Neural progenitor cell (in vitro differentiated cells): ENCODE measurements at regions not wholly inside any gene's neighbourhood (a gene's known extent, or its start where the extent isn't known, plus 50 kb on each side); places are given as distances from the start of the nearest gene placed in this dataset.

ENCODE experiments used
- DNase-seq: peaks from one replicate; pipeline ENCODE4 v3.0.0-alpha.2; 2016; ENCODE audit warnings: low spot score
- H2AFZ ChIP-seq: fragments of 200-600 bp; sonication (generic); replicated peaks from 2 replicates; pipeline ENCODE4 v1.6.1; 2016; ENCODE audit warnings: antibody characterized with exemption
- H3F3A ChIP-seq: fragments of 200-600 bp; sonication (generic); 2 replicates; pipeline ENCODE4 v1.6.1; 2016; ENCODE audit warnings: antibody characterized with exemption, low read depth
- H3K27ac ChIP-seq: fragments of 200-600 bp; sonication (generic); 2 replicates; pipeline ENCODE4 v1.5.1; 2016; ENCODE audit warnings: mild to moderate bottlenecking
- H3K27me3 ChIP-seq: fragments of 200-600 bp; sonication (generic); 2 replicates; pipeline ENCODE4 v1.6.1; 2016; ENCODE audit warnings: mild to moderate bottlenecking, moderate library complexity
- H3K36me3 ChIP-seq: fragments of 200-600 bp; sonication (generic); 2 replicates; pipeline ENCODE4 v1.5.1; 2016
- H3K4me1 ChIP-seq: fragments of 200-600 bp; sonication (generic); 2 replicates; pipeline ENCODE4 v1.6.1; 2016; ENCODE audit warnings: mixed run types
- H3K4me2 ChIP-seq: fragments of 200-600 bp; sonication (generic); 2 replicates; pipeline ENCODE4 v1.6.1; 2016
- H3K4me3 ChIP-seq: fragments of 200-600 bp; sonication (generic); 2 replicates; pipeline ENCODE4 v1.5.1; 2016
- H3K79me2 ChIP-seq: fragments of 200-600 bp; sonication (generic); 2 replicates; pipeline ENCODE4 v1.6.1; 2016; ENCODE audit warnings: low read depth
- H3K9ac ChIP-seq: fragments of 200-600 bp; sonication (generic); 2 replicates; pipeline ENCODE4 v1.6.1; 2016
- H3K9me3 ChIP-seq: fragments of 200-600 bp; sonication (generic); 2 replicates; pipeline ENCODE4 v1.5.1; 2016; ENCODE audit warnings: low read depth
- H4K20me1 ChIP-seq: fragments of 200-600 bp; sonication (generic); 2 replicates; pipeline ENCODE4 v1.6.1; 2016; ENCODE audit warnings: low read depth
- H3K27ac Mint-ChIP-seq: 3 replicates; pipeline ENCODE4 v1.8.0; 2021; ENCODE audit warnings: mixed read lengths
- H3K27me3 Mint-ChIP-seq: 2 replicates; pipeline ENCODE4 v1.8.0; 2022; ENCODE audit warnings: low read depth, mild to moderate bottlenecking, inconsistent platforms, moderate library complexity, mixed read lengths; ENCODE audit not compliant: insufficient read depth
- H3K36me3 Mint-ChIP-seq: 3 replicates; pipeline ENCODE4 v1.8.0; 2021; ENCODE audit warnings: mixed read lengths
- H3K4me1 Mint-ChIP-seq: 3 replicates; pipeline ENCODE4 v1.8.0; 2021; ENCODE audit warnings: mixed read lengths
- H3K4me3 Mint-ChIP-seq: 3 replicates; pipeline ENCODE4 v1.8.0; 2021; ENCODE audit warnings: mild to moderate bottlenecking, moderate library complexity, mixed read lengths
- H3K9me3 Mint-ChIP-seq: 3 replicates; pipeline ENCODE4 v1.8.0; 2020; ENCODE audit warnings: mixed read lengths
- CTCF ChIP-seq: fragments of 200-600 bp; sonication (generic); IDR thresholded peaks from 2 replicates; pipeline ENCODE4 v1.5.1; 2017; ENCODE audit warnings: antibody characterized with exemption, mild to moderate bottlenecking
- EZH2 ChIP-seq: fragments of 200-600 bp; sonication (generic); IDR thresholded peaks from 2 replicates; pipeline ENCODE4 v1.6.1; 2017; ENCODE audit warnings: antibody characterized with exemption, mild to moderate bottlenecking, moderate library complexity
- EZH2phosphoT487 ChIP-seq: fragments of 200-600 bp; sonication (generic); IDR thresholded peaks from 2 replicates; pipeline ENCODE4 v1.6.1; 2017; ENCODE audit warnings: antibody characterized with exemption

GRCh38 chr2:217634871-217635270 is 367.9 kb downstream of the TNS1 start:
- Mint-ChIP-seq H3K36me3 (no peaks in the 10 kb centered on the region), H3K4me1 (peaks cover 46% of the 10 kb centered on the region), H3K27ac (no peak overlapping the region), H3K27me3 (peaks cover 6% of the 10 kb centered on the region), H3K9me3 (no peaks in the 10 kb centered on the region), H3K4me3 (no peak overlapping the region)
- Histone ChIP-seq H2AFZ (no peak overlapping the region), H3K36me3 (no peaks in the 10 kb centered on the region), H3K4me1 (peaks cover 21% of the 10 kb centered on the region), H3F3A (no peaks in the 10 kb centered on the region), H3K4me2 (no peak overlapping the region), H3K9ac (no peak overlapping the region), H3K27ac (no peak overlapping the region), H3K4me3 (no peak overlapping the region), H3K9me3 (no peaks in the 10 kb centered on the region), H3K79me2 (no peaks in the 10 kb centered on the region), H3K27me3 (no peaks in the 10 kb centered on the region), H4K20me1 (no peaks in the 10 kb centered on the region)
- DNase-seq: no peak
- TF ChIP-seq CTCF (no peak), EZH2 (no peak), EZH2phosphoT487 (no peak)

GRCh38 chr2:217632043-217632442 is 370.8 kb downstream of the TNS1 start:
- Histone ChIP-seq H3K27ac (no peak overlapping the region), H3F3A (no peaks in the 10 kb centered on the region), H3K4me2 (no peak overlapping the region), H4K20me1 (no peaks in the 10 kb centered on the region), H2AFZ (no peak overlapping the region), H3K4me3 (no peak overlapping the region), H3K27me3 (no peaks in the 10 kb centered on the region), H3K9me3 (no peaks in the 10 kb centered on the region), H3K79me2 (no peaks in the 10 kb centered on the region), H3K36me3 (no peaks in the 10 kb centered on the region), H3K4me1 (peaks cover 15% of the 10 kb centered on the region), H3K9ac (no peak overlapping the region)
- H3K9me3 Mint-ChIP-seq: no peaks in the 10 kb centered on the region
- H3K4me3 Mint-ChIP-seq: no peak overlapping the region
- TF ChIP-seq EZH2phosphoT487: no peak
- no peak overlapping the region for H3K27ac Mint-ChIP-seq
- no peaks in the 10 kb centered on the region for H3K36me3 Mint-ChIP-seq
- H3K27me3 Mint-ChIP-seq: peaks cover 4% of the 10 kb centered on the region
- DNase-seq: no peak
- H3K4me1 Mint-ChIP-seq: peaks cover 42% of the 10 kb centered on the region

DNA sequence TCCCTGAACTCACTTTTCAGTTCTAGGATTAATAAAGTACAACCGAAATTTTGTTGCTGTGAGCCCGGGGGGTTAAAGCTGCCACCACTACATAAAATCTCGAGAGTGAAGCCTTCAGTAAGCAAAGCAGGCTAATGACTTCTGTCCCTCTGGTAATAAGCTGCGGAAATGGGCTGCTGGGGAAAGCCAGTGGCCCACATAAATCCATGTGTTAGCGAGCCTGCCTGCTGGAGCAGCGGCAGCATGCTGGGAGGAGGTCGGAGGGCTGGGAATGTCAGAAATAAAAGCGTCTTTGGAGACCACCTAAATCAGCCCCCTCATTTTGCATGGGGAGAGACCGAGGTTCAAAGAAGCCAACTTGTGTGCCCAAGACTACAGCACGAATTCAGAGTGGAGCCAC is 371.7 kb downstream of the TNS1 start:
- peak; percentile 19 for DNase-seq
- H3K36me3 ChIP-seq: no peaks in the 10 kb centered on the region
- no peak overlapping the region for H3K4me3 ChIP-seq
- Mint-ChIP-seq H3K4me3 (no peak overlapping the region), H3K36me3 (no peaks in the 10 kb centered on the region), H3K27ac (peak overlapping the region; percentile 75), H3K4me1 (peaks cover 34% of the 10 kb centered on the region), H3K9me3 (no peaks in the 10 kb centered on the region), H3K27me3 (peaks cover 4% of the 10 kb centered on the region)
- H3K9me3 ChIP-seq: no peaks in the 10 kb centered on the region
- no peak overlapping the region for H2AFZ ChIP-seq
- H3K27ac ChIP-seq: no peak overlapping the region
- no peaks in the 10 kb centered on the region for H3K27me3 ChIP-seq
- no peaks in the 10 kb centered on the region for H3F3A ChIP-seq
- H3K9ac ChIP-seq: no peak overlapping the region
- peak overlapping the region; percentile 8 for H3K4me2 ChIP-seq
- no peaks in the 10 kb centered on the region for H4K20me1 ChIP-seq
- TF ChIP-seq EZH2: no peak
- no peak for TF ChIP-seq CTCF
- TF ChIP-seq EZH2phosphoT487: no peak
- peaks cover 10% of the 10 kb centered on the region for H3K4me1 ChIP-seq
- no peaks in the 10 kb centered on the region for H3K79me2 ChIP-seq

DNA sequence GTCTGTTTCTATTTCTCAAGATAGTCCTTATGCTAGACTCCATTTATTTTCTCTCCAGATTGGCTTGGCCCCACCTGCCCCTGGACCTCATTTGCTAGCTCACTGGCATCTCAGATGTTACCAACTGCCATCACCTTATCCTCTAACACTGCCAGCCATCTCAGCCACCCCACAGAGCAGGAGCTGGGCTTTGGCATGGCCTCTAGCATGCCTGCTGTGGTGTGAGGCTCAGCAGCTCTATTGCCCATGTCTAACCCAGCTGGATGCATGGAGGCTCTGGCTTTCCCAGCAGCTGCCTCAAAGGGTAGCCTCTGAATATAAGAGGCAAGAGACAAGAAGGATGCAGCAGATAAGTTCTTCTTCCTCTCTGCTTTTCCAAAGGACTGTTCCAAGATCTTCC is 373.4 kb downstream of the TNS1 start:
- no peaks in the 10 kb centered on the region for H4K20me1 ChIP-seq

More for the DNA sequence above, 373.4 kb downstream of the TNS1 start:
- H3K9ac ChIP-seq: no peak overlapping the region
- H3K27me3 Mint-ChIP-seq: peaks cover 8% of the 10 kb centered on the region
- H3K4me3 Mint-ChIP-seq: no peak overlapping the region
- H3K4me2 ChIP-seq: no peak overlapping the region
- TF ChIP-seq EZH2: no peak
- TF ChIP-seq EZH2phosphoT487: no peak
- no peak for TF ChIP-seq CTCF
- no peak overlapping the region for H3K4me3 ChIP-seq
- H3K9me3 ChIP-seq: no peaks in the 10 kb centered on the region
- H2AFZ ChIP-seq: no peak overlapping the region
- peaks cover 10% of the 10 kb centered on the region for H3K4me1 ChIP-seq
- no peaks in the 10 kb centered on the region for H3K79me2 ChIP-seq
- peak overlapping the region; percentile 23 for H3K27ac Mint-ChIP-seq
- no peak overlapping the region for H3K27ac ChIP-seq
- DNase-seq: no peak
- no peaks in the 10 kb centered on the region for H3K36me3 ChIP-seq
- no peaks in the 10 kb centered on the region for H3F3A ChIP-seq
- H3K9me3 Mint-ChIP-seq: no peaks in the 10 kb centered on the region
- no peaks in the 10 kb centered on the region for H3K36me3 Mint-ChIP-seq
- H3K27me3 ChIP-seq: no peaks in the 10 kb centered on the region
- H3K4me1 Mint-ChIP-seq: peaks cover 29% of the 10 kb centered on the region
